ENCODE measurements at regions not wholly inside any gene's neighbourhood (a gene's known extent, or its start where the extent isn't known, plus 50 kb on each side); places are given as distances from the start of the nearest gene placed in this dataset.
"Not testable (repeated sequence)": the region's sequence is repeated elsewhere in the genome, so short reads cannot be mapped to it uniquely, and the experiment has no call there.

GRCh38 chr2:88396209-88396608, 56.3 kb downstream of the FOXI3 start:
- no peak overlapping the region for H3K4me3 Mint-ChIP-seq
- peaks cover 8% of the 10 kb centered on the region for H3K27me3 Mint-ChIP-seq
- H3K27ac Mint-ChIP-seq = no peak overlapping the region
- no peaks in the 10 kb centered on the region for H3K4me1 Mint-ChIP-seq
- no peaks in the 10 kb centered on the region for H3K36me3 Mint-ChIP-seq
- CTCF ChIA-PET = no interaction called here
- no peaks in the 10 kb centered on the region for H3K9me3 Mint-ChIP-seq
- no peak for DNase-seq

- CTCF ChIA-PET = no interaction called here
- Mint-ChIP-seq H3K9me3 (no peaks in the 10 kb centered on the region), H3K4me3 (no peak overlapping the region), H3K27ac (peak overlapping the region; percentile 17), H3K27me3 (peaks cover 7% of the 10 kb centered on the region), H3K4me1 (no peaks in the 10 kb centered on the region), H3K36me3 (no peaks in the 10 kb centered on the region)
- DNase-seq = no peak
Measured at GRCh38 chr2:88377641-88377991, 74.9 kb downstream of the FOXI3 start.

GRCh38 chr2:88372042-88372441, 80.5 kb downstream of the FOXI3 start:
- no peak overlapping the region for H3K4me3 Mint-ChIP-seq
- peaks cover 9% of the 10 kb centered on the region for H3K27me3 Mint-ChIP-seq
- H3K4me1 Mint-ChIP-seq = no peaks in the 10 kb centered on the region
- no peaks in the 10 kb centered on the region for H3K36me3 Mint-ChIP-seq
- CTCF ChIA-PET = interaction anchor here (0.6 kb wide), 1 partner anchor 65 kb away, joined by 3 read pairs; no protein-coding TSS in a partner anchor
- no peak for DNase-seq
- H3K9me3 Mint-ChIP-seq = no peaks in the 10 kb centered on the region
- no peak overlapping the region for H3K27ac Mint-ChIP-seq

- not testable (repeated sequence) for H3K36me3 Mint-ChIP-seq, H3K9me3 Mint-ChIP-seq, H3K4me1 Mint-ChIP-seq, H3K27me3 Mint-ChIP-seq, H3K27ac Mint-ChIP-seq, H3K4me3 Mint-ChIP-seq, DNase-seq
- CTCF ChIA-PET = interaction anchor here (1.1 kb wide), 1 partner anchor 15 kb away, joined by 3 read pairs; no protein-coding TSS in a partner anchor
Measured at GRCh38 chr2:88365408-88365807, 87.1 kb downstream of the FOXI3 start.

GRCh38 chr2:88355486-88355885, 97.0 kb downstream of the FOXI3 start:
- no peak overlapping the region for H3K27ac Mint-ChIP-seq
- no peak overlapping the region for H3K4me3 Mint-ChIP-seq
- CTCF ChIA-PET = no interaction called here
- peaks cover 5% of the 10 kb centered on the region for H3K4me1 Mint-ChIP-seq
- H3K9me3 Mint-ChIP-seq = no peaks in the 10 kb centered on the region
- peaks cover 33% of the 10 kb centered on the region for H3K27me3 Mint-ChIP-seq
- DNase-seq = no peak
- no peaks in the 10 kb centered on the region for H3K36me3 Mint-ChIP-seq

GRCh38 chr2:88351249-88351601, 101.3 kb downstream of the FOXI3 start:
- no peak overlapping the region for H3K4me3 Mint-ChIP-seq
- peaks cover 8% of the 10 kb centered on the region for H3K4me1 Mint-ChIP-seq
- H3K27ac Mint-ChIP-seq = no peak overlapping the region
- H3K36me3 Mint-ChIP-seq = no peaks in the 10 kb centered on the region
- no peaks in the 10 kb centered on the region for H3K9me3 Mint-ChIP-seq
- no peak for DNase-seq
- H3K27me3 Mint-ChIP-seq = peaks cover 57% of the 10 kb centered on the region
- CTCF ChIA-PET = interaction anchor here (0.6 to 1.1 kb wide), 3 partner anchors 8 to 18 kb away, joined by 3 read pairs; no protein-coding TSS in a partner anchor

GRCh38 chr2:88350331-88351248, 101.9 kb downstream of the FOXI3 start:
- Mint-ChIP-seq H3K9me3 (no peaks in the 10 kb centered on the region), H3K4me1 (peaks cover 8% of the 10 kb centered on the region), H3K27ac (no peak overlapping the region), H3K36me3 (no peaks in the 10 kb centered on the region), H3K27me3 (peaks cover 56% of the 10 kb centered on the region), H3K4me3 (peak overlapping the region; percentile 46)
- CTCF ChIA-PET = interaction anchor here (0.6 to 1.1 kb wide), 4 partner anchors 8 to 18 kb away, joined by 3 read pairs; no protein-coding TSS in a partner anchor
- peak; percentile 79 for DNase-seq

GRCh38 chr2:88345842-88346241, 106.7 kb downstream of the FOXI3 start:
- H3K27me3 Mint-ChIP-seq = peaks cover 40% of the 10 kb centered on the region
- H3K4me3 Mint-ChIP-seq = no peak overlapping the region
- CTCF ChIA-PET = no interaction called here
- no peaks in the 10 kb centered on the region for H3K9me3 Mint-ChIP-seq
- no peak for DNase-seq
- H3K36me3 Mint-ChIP-seq = no peaks in the 10 kb centered on the region
- peaks cover 15% of the 10 kb centered on the region for H3K4me1 Mint-ChIP-seq
- no peak overlapping the region for H3K27ac Mint-ChIP-seq

- peaks cover 3% of the 10 kb centered on the region for H3K9me3 Mint-ChIP-seq
- no peak overlapping the region for H3K4me3 Mint-ChIP-seq
- CTCF ChIA-PET = interaction anchor here (1.2 kb wide), 1 partner anchor 9 kb away, joined by 3 read pairs; no protein-coding TSS in a partner anchor
- peaks cover 3% of the 10 kb centered on the region for H3K36me3 Mint-ChIP-seq
- peak; percentile 41 for DNase-seq
- peak overlapping the region; percentile 22 for H3K27ac Mint-ChIP-seq
- peaks cover 9% of the 10 kb centered on the region for H3K4me1 Mint-ChIP-seq
- peaks cover 11% of the 10 kb centered on the region for H3K27me3 Mint-ChIP-seq
Measured at GRCh38 chr2:88342749-88343148, 109.7 kb downstream of the FOXI3 start.

GRCh38 chr2:88334418-88334817, 118.1 kb downstream of the FOXI3 start:
- H3K27ac Mint-ChIP-seq = no peak overlapping the region
- H3K9me3 Mint-ChIP-seq = no peaks in the 10 kb centered on the region
- no peak overlapping the region for H3K4me3 Mint-ChIP-seq
- peaks cover 22% of the 10 kb centered on the region for H3K27me3 Mint-ChIP-seq
- no peak for DNase-seq
- no peaks in the 10 kb centered on the region for H3K4me1 Mint-ChIP-seq
- H3K36me3 Mint-ChIP-seq = no peaks in the 10 kb centered on the region
- CTCF ChIA-PET = interaction anchor here (0.6 kb wide), 1 partner anchor 1731 kb away, joined by 3 read pairs; no protein-coding TSS in a partner anchor

GRCh38 chr2:88331239-88331638, 121.3 kb downstream of the FOXI3 start:
- Mint-ChIP-seq H3K4me3 (no peak overlapping the region), H3K27ac (no peak overlapping the region), H3K36me3 (no peaks in the 10 kb centered on the region), H3K9me3 (no peaks in the 10 kb centered on the region), H3K4me1 (no peaks in the 10 kb centered on the region), H3K27me3 (peaks cover 29% of the 10 kb centered on the region)
- DNase-seq = no peak
- CTCF ChIA-PET = no interaction called here

- Mint-ChIP-seq H3K27ac (no peak overlapping the region), H3K36me3 (no peaks in the 10 kb centered on the region), H3K4me1 (no peaks in the 10 kb centered on the region), H3K9me3 (no peaks in the 10 kb centered on the region), H3K27me3 (peaks cover 29% of the 10 kb centered on the region), H3K4me3 (no peak overlapping the region)
- no peak for DNase-seq
- CTCF ChIA-PET = no interaction called here
Measured at GRCh38 chr2:88329815-88330603, 122.5 kb downstream of the FOXI3 start.

GRCh38 chr2:88321449-88322248, 130.8 kb downstream of the FOXI3 start:
- Mint-ChIP-seq H3K9me3 (no peaks in the 10 kb centered on the region), H3K27me3 (peaks cover 7% of the 10 kb centered on the region), H3K27ac (no peak overlapping the region), H3K4me3 (no peak overlapping the region), H3K4me1 (no peaks in the 10 kb centered on the region), H3K36me3 (no peaks in the 10 kb centered on the region)
- DNase-seq = no peak
- CTCF ChIA-PET = no interaction called here

Measured in activated naive CD4-positive, alpha-beta T cell treated with anti-CD3 and anti-CD28 coated beads, Interleukin-2, amount 10 ng/mL, durations not matched to agents 7 days and 5 days (primary cell).